NCI-H2171 (cell line): ENCODE measurements at regions not wholly inside any gene's neighbourhood (a gene's known extent, or its start where the extent isn't known, plus 50 kb on each side); places are given as distances from the start of the nearest gene placed in this dataset.
"Not testable (repeated sequence)": the region's sequence is repeated elsewhere in the genome, so short reads cannot be mapped to it uniquely, and the experiment has no call there.

ENCODE experiments used
- DNase-seq: peaks from one replicate; lab custom pipeline; 2025; lab: John Stamatoyannopoulos, UW

GRCh38 chr6:78807655-78808355 lies 59.5 kb upstream of the IRAK1BP1 start:
- not testable (repeated sequence) for DNase-seq

- no peak for DNase-seq
Measured at GRCh38 chr6:78808356-78808891, 58.9 kb upstream of the IRAK1BP1 start.

GRCh38 chr6:78808933-78809332 lies 58.4 kb upstream of the IRAK1BP1 start:
- DNase-seq, result no peak

GRCh38 chr6:78810146-78810545 lies 57.2 kb upstream of the IRAK1BP1 start:
- DNase-seq, result peak; percentile 9

GRCh38 chr6:78810698-78811097 lies 56.7 kb upstream of the IRAK1BP1 start:
- no peak for DNase-seq
